Skeletal muscle satellite cell (primary cell): ENCODE measurements at regions not wholly inside any gene's neighbourhood (a gene's known extent, or its start where the extent isn't known, plus 50 kb on each side); places are given as distances from the start of the nearest gene placed in this dataset.

Source experiments
- H3K27me3 ChIP-seq: 2 replicates; pipeline ENCODE4 v1.7.0; 2013; ENCODE audit warnings: low read length; ENCODE audit not compliant: control insufficient read depth, insufficient read depth
- H3K36me3 ChIP-seq: 2 replicates; pipeline ENCODE4 v1.7.0; 2013; ENCODE audit warnings: mild to moderate bottlenecking, control low read depth, low read length; ENCODE audit not compliant: insufficient read depth
- H3K4me1 ChIP-seq: 2 replicates; pipeline ENCODE4 v1.7.0; 2013; ENCODE audit warnings: low read length; ENCODE audit not compliant: control insufficient read depth, insufficient read depth
- H3K4me2 ChIP-seq: 2 replicates; pipeline ENCODE4 v1.7.0; 2013; ENCODE audit warnings: mild to moderate bottlenecking, low read length
- H3K4me3 ChIP-seq: 2 replicates; pipeline ENCODE4 v1.7.0; 2013; ENCODE audit warnings: low read length
- H3K9ac ChIP-seq: 2 replicates; pipeline ENCODE4 v1.7.0; 2013; ENCODE audit warnings: mild to moderate bottlenecking, low read depth, low read length, moderate library complexity
- H3K9me3 ChIP-seq: replicated peaks from 2 replicates; pipeline ENCODE4 v1.7.0; 2013; ENCODE audit warnings: mild to moderate bottlenecking, control low read depth, low read length

GRCh38 chr3:118088696-118089095 is 946.0 kb downstream of the IGSF11 start:
- Histone ChIP-seq H3K27me3 (no peaks in the 10 kb centered on the region), H3K4me3 (no peak overlapping the region), H3K9me3 (no peaks in the 10 kb centered on the region), H3K9ac (no peak overlapping the region), H3K4me1 (no peaks in the 10 kb centered on the region), H3K4me2 (no peak overlapping the region), H3K36me3 (no peaks in the 10 kb centered on the region)

GRCh38 chr3:118089563-118089962 is 945.1 kb downstream of the IGSF11 start:
- H3K4me1 ChIP-seq, result no peaks in the 10 kb centered on the region
- H3K27me3 ChIP-seq, result no peaks in the 10 kb centered on the region
- no peaks in the 10 kb centered on the region for H3K9me3 ChIP-seq
- no peak overlapping the region for H3K9ac ChIP-seq
- no peaks in the 10 kb centered on the region for H3K36me3 ChIP-seq
- no peak overlapping the region for H3K4me2 ChIP-seq
- H3K4me3 ChIP-seq, result no peak overlapping the region

- peaks cover 3% of the 10 kb centered on the region for H3K9me3 ChIP-seq
- no peak overlapping the region for H3K4me3 ChIP-seq
- no peak overlapping the region for H3K9ac ChIP-seq
- H3K36me3 ChIP-seq, result no peaks in the 10 kb centered on the region
- H3K4me2 ChIP-seq, result no peak overlapping the region
- no peaks in the 10 kb centered on the region for H3K4me1 ChIP-seq
- H3K27me3 ChIP-seq, result no peaks in the 10 kb centered on the region
These were observed 937.4 kb downstream of the IGSF11 start for GRCh38 chr3:118097226-118097625.

- no peak overlapping the region for H3K4me2 ChIP-seq
These were observed 937.0 kb downstream of the IGSF11 start for GRCh38 chr3:118097660-118098059.

GRCh38 chr3:118098827-118099226 is 935.8 kb downstream of the IGSF11 start:
- H3K4me3 ChIP-seq, result no peak overlapping the region
- H3K9ac ChIP-seq, result no peak overlapping the region
- H3K36me3 ChIP-seq, result no peaks in the 10 kb centered on the region
- no peaks in the 10 kb centered on the region for H3K27me3 ChIP-seq
- peaks cover 3% of the 10 kb centered on the region for H3K9me3 ChIP-seq
- H3K4me1 ChIP-seq, result no peaks in the 10 kb centered on the region
- H3K4me2 ChIP-seq, result no peak overlapping the region

More at GRCh38 chr3:118097660-118098059, 937.0 kb downstream of the IGSF11 start:
- H3K36me3 ChIP-seq, result no peaks in the 10 kb centered on the region
- no peaks in the 10 kb centered on the region for H3K4me1 ChIP-seq
- H3K27me3 ChIP-seq, result no peaks in the 10 kb centered on the region
- H3K9me3 ChIP-seq, result peaks cover 3% of the 10 kb centered on the region
- H3K4me3 ChIP-seq, result no peak overlapping the region
- no peak overlapping the region for H3K9ac ChIP-seq

- Histone ChIP-seq H3K4me1 (no peaks in the 10 kb centered on the region), H3K4me2 (no peak overlapping the region), H3K9me3 (peaks cover 3% of the 10 kb centered on the region), H3K9ac (no peak overlapping the region), H3K27me3 (no peaks in the 10 kb centered on the region), H3K36me3 (no peaks in the 10 kb centered on the region), H3K4me3 (no peak overlapping the region)
These were observed 932.8 kb downstream of the IGSF11 start for GRCh38 chr3:118101891-118102290.

- Histone ChIP-seq H3K4me3 (no peak overlapping the region), H3K4me1 (no peaks in the 10 kb centered on the region), H3K9me3 (peaks cover 3% of the 10 kb centered on the region), H3K36me3 (no peaks in the 10 kb centered on the region), H3K27me3 (no peaks in the 10 kb centered on the region), H3K9ac (no peak overlapping the region), H3K4me2 (no peak overlapping the region)
These were observed 931.9 kb downstream of the IGSF11 start for GRCh38 chr3:118102737-118103136.

GRCh38 chr3:118108201-118108600 is 926.4 kb downstream of the IGSF11 start:
- Histone ChIP-seq H3K4me2 (no peak overlapping the region), H3K4me3 (no peak overlapping the region), H3K9ac (no peak overlapping the region), H3K4me1 (no peaks in the 10 kb centered on the region), H3K27me3 (no peaks in the 10 kb centered on the region), H3K36me3 (no peaks in the 10 kb centered on the region), H3K9me3 (peaks cover 6% of the 10 kb centered on the region)

- H3K4me2 ChIP-seq, result no peak overlapping the region
- no peaks in the 10 kb centered on the region for H3K4me1 ChIP-seq
- H3K9ac ChIP-seq, result no peak overlapping the region
- peaks cover 6% of the 10 kb centered on the region for H3K9me3 ChIP-seq
- no peaks in the 10 kb centered on the region for H3K36me3 ChIP-seq
- H3K4me3 ChIP-seq, result no peak overlapping the region
- H3K27me3 ChIP-seq, result no peaks in the 10 kb centered on the region
These were observed 925.9 kb downstream of the IGSF11 start for GRCh38 chr3:118108769-118109168.

- H3K9ac ChIP-seq, result no peak overlapping the region
- no peaks in the 10 kb centered on the region for H3K36me3 ChIP-seq
- no peaks in the 10 kb centered on the region for H3K4me1 ChIP-seq
- H3K4me2 ChIP-seq, result no peak overlapping the region
- no peaks in the 10 kb centered on the region for H3K27me3 ChIP-seq
- no peak overlapping the region for H3K4me3 ChIP-seq
- peaks cover 6% of the 10 kb centered on the region for H3K9me3 ChIP-seq
These were observed 924.4 kb downstream of the IGSF11 start for GRCh38 chr3:118110211-118110610.

GRCh38 chr3:118116991-118117390 is 917.7 kb downstream of the IGSF11 start:
- H3K4me2 ChIP-seq, result no peak overlapping the region
- H3K9ac ChIP-seq, result no peak overlapping the region
- no peaks in the 10 kb centered on the region for H3K36me3 ChIP-seq
- H3K27me3 ChIP-seq, result no peaks in the 10 kb centered on the region
- no peaks in the 10 kb centered on the region for H3K9me3 ChIP-seq
- H3K4me1 ChIP-seq, result no peaks in the 10 kb centered on the region
- no peak overlapping the region for H3K4me3 ChIP-seq

- H3K27me3 ChIP-seq, result no peaks in the 10 kb centered on the region
- H3K4me1 ChIP-seq, result no peaks in the 10 kb centered on the region
- H3K4me2 ChIP-seq, result no peak overlapping the region
- H3K4me3 ChIP-seq, result no peak overlapping the region
- H3K36me3 ChIP-seq, result no peaks in the 10 kb centered on the region
- no peak overlapping the region for H3K9ac ChIP-seq
- H3K9me3 ChIP-seq, result no peaks in the 10 kb centered on the region
These were observed 907.9 kb downstream of the IGSF11 start for GRCh38 chr3:118126751-118127150.
